Stimulated activated CD8-positive, alpha-beta memory T cell treated with anti-CD3 and anti-CD28 coated beads, Interleukin-2, amount 100 ng/mL, for 1 hour (primary cell): ENCODE measurements at regions not wholly inside any gene's neighbourhood (a gene's known extent, or its start where the extent isn't known, plus 50 kb on each side); places are given as distances from the start of the nearest gene placed in this dataset.
"Not testable (repeated sequence)": the region's sequence is repeated elsewhere in the genome, so short reads cannot be mapped to it uniquely, and the experiment has no call there.

ENCODE experiments used
- DNase-seq, 2 donors: peaks; one replicate each; pipeline ENCODE4 v3.0.0-alpha.2; 2020; ENCODE audit warnings: low read depth in 2 of 2

DNA sequence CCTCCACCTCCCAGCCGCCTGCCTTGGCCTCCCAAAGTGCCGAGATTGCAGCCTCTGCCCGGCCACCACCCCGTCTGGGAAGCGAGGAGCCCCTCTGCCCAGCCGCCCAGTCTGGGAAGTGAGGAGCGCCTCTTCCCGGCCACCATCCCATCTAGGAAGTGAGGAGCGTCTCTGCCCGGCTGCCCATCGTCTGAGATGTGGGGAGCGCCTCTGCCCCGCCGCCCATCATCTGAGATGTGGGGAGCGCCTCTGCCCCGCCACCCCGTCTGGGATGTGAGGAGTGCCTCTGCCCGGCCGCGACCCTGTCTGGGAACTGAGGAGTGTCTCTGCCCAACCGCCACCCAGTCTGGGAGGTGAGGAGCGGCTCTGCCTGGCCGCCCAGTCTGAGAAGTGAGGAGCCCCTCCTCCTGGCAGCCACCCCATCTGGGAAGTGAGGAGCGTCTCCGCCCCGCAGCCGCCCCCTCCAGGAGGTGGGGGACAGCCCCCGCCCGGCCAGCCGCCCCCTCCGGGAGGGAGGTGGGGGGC, 296.3 kb downstream of the HNRNPD start:
- DNase-seq, result not testable (repeated sequence)

DNA sequence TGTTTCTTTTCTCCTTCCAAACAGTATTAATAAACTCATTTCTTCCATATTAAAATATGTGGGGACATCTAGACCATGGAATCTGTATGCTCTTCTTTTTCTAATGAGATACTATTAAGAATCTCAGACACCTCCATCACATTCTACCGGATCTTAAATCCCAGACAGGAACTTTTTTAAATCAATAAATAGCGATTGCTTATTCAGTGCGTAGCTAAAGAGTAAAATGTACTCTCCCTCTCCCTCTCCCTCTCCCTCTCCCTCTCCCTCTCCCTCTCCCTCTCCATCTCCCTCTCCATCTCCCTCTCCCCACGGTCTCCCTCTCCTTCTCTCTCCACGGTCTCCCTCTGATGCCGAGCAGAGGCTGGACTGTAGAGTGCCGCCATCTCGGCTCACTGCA, 297.0 kb downstream of the HNRNPD start:
- no peak for DNase-seq

DNA sequence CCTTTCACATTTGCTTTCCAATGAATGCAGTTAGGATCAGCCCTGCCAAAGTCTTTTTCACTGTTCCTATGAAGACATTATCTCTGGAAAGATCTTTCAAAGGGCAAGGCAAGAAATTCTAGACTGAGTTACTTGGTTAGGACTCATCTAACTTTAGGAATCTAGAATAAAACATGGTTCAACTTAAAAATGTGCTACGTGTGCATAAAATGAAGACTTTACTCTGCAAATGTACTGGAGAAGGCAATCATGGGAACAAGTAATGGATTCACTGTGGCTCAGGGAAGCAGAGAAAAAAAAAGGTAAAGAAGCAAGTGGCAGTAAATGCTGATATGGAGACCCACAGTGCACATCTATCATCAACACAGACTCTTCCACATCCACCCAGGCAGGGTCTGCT, 297.4 kb downstream of the HNRNPD start:
- DNase-seq, result no peak

DNA sequence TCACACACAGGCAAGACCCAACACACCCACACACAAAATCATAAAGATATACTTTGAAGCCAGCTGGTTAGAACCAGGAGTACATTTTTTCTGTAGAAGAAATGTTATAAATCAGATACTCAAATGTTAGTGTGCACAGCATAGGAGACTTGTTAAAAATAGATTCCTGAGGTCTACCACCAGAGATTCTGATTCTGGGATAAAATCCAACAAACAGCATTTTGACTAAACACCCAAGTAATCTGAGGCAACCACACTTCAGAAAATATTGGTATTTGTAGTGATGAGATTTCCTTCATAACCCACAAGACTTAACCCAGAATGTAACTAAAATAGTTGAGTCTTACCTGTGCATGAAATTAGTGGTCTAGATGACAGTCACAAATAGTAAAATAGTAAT, 301.8 kb downstream of the HNRNPD start:
- DNase-seq, result no peak

DNA sequence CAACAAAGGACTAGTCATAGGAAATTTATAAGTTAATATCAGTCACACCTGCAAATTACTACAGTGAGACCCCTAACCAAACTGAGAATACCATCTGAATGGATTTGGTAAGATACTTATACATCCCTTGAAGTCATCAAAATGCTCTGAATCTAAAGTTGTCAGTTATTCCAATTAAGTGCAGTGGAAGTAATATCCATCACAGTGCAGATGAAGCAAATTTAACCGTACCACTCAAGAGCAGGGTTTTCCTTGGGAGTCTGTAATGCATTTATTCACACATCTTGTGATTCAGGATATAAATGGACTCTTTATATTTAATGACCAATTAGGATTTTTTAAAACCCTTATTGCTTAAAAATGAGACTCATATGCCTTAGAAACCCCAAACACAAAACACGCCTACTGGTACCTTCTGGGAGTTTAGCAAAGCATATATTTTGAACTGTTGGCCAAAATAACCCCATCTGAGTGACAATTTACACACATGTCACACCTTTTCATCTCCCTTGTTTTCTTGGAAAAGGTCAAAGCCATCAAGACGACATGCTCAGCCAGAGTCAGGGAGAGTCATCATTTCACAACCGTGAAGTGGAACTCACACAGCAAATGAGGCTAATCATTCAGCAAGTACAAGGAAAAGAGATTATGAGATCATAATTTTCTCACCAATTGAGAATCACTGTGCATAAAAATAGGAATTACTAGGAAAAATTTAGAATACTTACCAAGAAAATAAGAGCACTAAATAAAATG, 303.7 kb downstream of the HNRNPD start:
- no peak for DNase-seq

DNA sequence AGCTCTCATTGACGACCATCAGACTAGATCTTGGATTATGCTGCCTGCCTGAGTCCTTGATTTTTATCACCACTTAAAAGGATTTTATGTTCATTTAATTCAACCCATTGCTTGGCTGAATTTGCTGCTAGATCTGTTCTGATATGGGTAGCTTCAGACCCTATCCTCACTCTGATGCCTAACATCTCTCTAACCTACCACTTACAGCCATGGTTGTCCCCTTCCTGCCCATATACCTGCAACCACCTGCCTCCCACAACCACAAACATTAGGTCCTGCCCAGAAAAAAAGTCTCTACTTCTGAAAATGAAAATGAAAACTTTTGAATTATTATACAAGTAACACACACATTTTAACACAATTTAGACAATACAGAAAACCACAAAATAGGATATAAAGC, 310.8 kb downstream of the HNRNPD start:
- no peak for DNase-seq

DNA sequence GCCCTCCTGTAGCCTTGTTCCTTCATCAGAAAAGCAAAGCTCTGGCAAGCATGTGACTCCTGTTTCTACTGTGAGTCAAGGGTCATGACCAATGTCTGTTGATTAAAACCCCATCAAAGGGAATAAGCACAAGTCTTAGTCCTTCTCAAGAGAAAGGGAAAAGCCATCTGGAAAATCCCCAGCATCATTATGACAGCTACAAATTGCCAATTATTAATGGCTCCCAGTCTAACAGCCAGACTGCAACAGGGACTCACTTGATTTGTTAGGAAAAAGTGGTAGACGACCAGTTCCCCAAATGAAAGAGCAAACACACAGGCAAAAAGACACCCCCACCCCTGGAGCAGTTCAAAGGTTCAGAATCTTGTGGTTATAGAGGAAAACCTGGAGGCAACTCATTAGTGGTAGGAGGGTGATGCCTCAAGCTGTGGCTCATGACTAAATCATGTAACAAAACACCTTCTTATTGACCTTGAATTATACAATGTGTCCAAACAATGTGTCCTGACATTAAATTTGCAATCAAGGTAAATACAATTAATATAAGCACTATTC, 315.7 kb downstream of the HNRNPD start:
- DNase-seq, result no peak

DNA sequence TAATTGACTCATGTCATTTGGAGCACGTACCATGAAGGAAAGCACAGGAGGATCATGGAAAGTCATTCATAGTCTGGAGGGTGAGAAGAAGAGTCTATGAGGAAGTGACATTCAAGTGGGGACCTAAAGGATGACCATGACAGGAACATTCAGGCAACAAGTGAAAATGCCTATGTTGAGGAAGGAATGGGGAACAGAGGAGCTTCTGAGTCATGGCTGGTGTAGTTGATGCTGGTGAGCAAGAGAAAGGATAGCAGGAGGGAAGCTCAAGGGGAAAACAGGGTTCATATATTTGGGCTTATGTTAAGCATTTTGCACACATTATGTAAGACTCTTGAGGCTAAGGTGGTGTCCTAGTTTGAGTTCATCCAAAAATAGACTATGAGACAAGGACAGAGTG, 318.6 kb downstream of the HNRNPD start:
- no peak for DNase-seq

DNA sequence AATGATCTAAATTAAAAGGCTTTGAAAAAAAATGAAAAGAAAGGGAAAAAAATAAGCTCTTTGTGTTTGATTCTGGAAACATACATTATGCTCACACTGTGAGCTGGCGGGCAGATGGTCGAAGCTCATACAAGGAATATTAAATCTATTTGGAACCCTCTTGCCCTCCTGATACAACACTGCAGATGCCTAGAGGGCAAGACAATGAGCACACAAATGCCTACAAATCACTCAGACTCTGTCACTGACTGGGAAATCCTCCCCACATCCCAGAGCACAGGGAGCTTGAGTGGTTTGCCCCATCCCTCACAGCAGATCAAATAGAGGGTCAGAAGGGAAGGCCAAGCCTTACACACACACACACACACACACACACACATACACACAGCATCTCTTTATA, 320.4 kb downstream of the HNRNPD start:
- DNase-seq, result no peak

DNA sequence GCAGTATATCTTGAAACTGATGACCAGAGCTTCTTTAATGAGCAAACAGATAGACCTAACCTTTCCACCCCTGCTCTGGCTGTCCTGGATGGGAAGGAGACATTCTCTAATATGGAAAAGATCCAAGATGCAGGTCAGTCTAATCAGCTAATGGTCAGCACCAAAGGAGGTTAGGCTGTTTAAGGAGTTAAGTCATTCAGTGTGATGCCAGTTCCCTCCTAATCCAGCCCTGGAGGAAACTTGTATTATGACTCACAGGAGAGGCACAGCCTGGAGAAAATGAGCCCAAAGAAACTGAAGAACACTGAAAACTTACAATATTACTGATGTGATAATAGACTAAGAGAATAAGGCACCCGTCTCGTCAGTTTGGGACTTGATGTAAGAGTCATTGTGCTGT, 323.0 kb downstream of the HNRNPD start:
- DNase-seq, result no peak

DNA sequence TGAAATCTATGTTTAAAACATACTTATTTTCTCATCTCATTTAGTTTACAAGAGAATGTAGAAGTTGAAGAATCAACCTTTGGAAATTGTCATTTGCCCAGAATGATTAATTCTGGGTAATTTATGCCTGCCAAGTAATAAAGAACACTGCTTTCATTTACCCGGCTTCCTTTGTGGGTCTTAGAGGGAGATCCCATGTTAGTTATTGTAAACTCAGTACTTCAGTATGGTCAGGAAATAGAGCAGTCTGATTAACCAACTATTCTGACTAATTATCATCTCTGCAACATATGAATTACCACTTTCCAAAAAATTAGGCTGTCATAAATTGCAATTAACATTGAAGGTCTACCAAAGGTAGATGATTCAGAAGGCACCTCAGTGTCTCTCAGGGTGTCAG, 324.5 kb downstream of the HNRNPD start:
- DNase-seq, result no peak

DNA sequence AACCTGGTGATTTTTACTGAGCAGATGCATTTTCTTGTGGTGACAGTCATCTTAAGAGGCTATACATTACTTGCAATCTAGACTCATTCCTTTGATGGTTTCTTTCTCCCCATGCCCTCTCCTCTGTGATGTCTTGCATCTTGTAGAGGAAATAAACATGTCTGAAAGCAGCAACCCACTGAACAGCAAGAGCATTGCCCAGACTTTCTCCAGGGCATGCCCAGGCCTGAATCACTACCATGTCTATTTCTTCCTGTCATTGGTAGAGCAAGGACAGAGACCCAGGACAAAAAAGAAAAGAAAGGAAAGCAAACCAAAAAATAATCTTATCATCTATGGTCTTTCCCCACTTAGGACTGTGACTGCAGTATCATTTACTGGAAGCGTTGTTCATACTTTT, 326.1 kb downstream of the HNRNPD start:
- no peak for DNase-seq

DNA sequence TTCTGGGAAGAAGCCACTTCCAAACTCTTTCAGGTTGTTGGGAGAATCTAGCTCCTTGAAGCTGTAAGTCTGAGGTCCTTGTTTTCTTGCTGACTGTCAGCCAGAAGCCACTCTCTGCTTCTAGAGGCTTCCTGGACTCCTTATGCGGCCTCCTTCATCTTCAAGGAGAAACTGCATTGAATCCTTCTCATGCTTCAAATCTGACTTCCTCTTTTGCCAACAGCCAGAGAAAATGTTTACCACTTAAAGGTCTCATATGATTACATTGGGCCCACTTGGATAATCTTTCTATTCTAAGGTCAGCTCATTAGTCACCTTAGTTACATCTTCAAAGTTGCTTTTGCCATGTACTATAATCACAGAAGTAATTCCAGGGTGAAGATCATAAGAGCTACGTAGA, 327.0 kb downstream of the HNRNPD start:
- no peak for DNase-seq

DNA sequence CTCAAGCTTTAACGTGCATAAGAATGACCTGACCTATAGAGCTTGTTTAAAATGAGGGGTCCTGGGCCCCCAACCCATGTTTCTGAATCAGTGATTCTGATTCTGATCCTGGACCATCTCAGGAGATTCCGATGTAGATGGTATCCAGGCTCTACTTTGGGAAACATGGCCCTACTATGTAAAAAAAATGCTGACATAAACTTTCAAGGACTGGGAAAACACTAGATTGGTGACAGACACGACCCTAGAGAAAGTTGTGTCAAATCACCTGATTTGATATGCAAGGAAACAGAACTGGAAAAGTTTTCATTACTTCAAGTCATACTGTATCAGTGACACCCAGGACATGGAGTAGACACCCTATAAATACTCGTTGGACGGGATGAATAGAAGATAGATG, 328.5 kb downstream of the HNRNPD start:
- DNase-seq, result no peak

DNA sequence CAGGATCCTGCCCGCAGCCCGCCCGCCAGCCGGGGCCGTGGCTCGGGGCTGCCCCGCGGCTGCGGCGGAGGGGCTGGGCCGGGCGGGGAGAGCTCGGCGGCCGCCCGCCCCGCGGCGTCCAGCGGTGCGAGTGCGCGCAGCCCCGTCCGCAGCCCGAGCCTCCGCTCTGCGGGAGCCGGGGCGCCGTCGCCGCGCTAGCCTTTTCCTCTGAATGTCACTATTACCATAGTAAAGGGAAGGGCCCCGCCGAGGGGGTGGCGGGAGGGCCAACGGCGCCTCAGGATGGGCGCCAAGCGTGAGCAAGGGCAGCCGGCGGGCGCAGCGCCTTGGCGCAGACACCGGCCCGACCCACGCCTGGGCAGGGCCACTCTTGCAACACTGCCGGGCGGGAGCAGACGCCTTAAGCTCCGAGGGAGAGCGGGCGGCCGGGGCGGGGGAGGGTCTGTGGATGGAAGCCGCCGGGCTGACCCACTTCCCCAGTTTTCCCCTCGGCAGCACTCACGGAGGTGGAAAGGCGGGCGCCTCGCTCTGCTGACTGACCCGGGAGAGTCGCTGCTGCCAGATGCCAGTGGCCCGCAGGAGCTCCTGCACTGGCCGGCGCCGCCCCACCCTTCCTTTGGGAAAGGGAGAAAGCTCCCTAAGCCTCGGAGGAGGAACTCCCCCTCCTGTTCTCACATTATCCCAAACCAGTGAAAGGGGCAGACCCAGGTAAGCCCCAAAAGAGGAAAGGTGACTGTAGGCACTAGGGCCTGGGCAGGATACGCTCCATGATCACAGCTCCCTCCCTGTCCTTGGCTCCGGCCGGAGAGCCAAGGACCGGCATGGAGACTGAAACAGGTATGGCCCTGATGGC, 329.4 kb downstream of the HNRNPD start:
- no peak for DNase-seq

DNA sequence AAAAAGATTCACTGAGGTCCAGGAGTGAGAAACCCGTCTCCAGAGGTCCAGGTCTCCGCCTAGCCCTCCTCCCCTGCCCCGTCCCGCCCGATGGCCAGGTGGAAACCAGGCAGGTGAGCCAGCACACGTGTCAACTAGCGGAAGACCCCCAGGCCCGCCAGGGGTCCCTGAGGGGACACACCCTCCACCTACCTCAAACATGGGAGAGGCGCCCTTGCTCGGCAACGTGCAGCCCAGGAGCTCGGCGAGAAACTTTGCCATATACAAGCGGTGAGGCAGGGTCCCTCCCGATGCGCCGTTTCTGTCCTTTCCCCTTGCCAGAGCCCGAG, 330.0 kb downstream of the HNRNPD start:
- DNase-seq, result no peak

DNA sequence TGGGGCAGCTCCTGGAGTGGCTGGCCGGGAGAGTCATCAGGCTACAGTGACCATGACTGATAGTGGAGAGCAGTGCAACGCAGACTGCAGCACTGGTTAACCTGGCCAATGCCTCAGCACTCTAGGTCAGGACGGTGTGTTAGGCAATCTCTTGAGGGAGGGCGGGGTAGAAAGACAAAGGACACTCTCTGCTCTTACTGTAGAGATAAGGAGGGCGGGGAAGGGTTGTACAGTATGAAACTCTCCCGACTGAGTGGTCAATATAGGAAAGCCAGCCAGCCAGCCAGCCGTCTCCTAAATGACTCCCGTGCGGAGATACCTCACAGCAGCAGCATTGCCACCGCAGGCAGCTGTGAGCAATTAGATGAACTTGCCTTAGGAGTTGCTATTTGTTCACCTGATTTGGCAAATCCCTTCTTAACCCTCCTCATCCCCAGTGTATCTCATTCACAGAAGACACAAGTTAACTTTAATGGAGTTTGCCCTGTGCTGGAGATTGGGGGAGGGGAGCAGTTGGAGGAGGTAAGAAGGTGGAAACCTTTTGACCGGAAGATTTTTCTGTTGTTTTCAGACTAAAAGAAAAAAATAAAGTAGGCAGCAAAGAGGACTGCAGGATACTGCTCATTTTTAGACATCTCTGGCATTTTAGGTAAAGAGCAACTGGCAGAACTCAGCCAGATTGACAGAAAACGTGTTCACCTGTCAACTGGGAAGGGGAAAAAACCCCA, 330.5 kb downstream of the HNRNPD start:
- DNase-seq, result no peak

DNA sequence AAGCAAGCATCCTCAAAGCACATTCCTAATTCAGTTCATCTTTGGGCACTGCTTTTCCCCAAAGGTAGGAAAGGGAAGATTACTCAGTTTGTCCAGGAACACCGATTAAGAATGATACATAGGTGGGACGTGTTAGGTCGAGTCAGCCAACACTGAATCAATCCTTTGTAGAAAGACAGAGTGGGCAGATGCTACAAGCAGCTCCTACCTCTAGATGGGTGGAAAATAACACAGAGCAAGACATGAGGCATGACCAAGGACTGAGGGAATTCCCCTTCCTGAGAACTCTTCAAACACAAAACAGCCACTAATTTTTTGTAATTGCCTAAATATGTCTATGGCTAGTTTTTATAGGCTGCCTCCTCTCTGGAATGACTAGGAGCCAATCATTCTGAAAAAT, 331.7 kb downstream of the HNRNPD start:
- no peak for DNase-seq

DNA sequence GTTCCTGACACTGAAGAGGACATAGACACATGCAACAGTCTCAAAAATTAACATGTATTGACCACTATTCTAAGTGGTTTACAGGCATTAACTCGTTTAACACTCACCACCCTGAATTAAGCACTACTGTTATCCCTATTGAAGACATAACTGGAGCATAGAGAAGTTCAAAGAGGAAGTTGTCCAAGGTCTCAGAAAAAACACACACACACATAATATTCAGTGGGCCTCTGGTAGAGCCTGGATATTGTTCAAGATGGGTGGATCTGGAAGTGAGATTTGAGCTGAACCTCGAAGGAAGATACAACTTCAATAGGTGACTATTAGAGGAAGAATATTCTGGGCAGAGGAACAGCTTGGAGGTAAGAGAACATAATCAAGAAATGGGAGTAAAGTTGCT, 334.9 kb downstream of the HNRNPD start:
- no peak for DNase-seq

DNA sequence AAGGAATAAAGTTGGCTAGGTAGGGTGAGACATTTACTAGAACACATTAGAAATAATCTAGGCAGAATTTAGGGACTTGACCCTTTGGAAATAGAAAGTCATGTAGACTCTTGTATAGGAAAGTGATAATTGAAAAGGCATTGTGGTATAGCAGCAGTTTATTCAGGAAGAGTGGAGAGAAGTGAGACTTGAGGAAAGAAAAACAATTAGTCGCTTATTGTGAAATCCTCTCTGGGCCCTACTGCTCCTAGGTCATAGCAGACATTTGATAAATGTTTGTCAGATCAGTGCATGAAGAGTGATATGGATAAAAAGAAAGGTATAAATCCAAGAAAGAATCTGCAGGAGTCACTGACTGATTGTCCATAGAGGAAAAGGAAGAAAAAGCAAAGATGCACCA, 337.6 kb downstream of the HNRNPD start:
- no peak for DNase-seq

DNA sequence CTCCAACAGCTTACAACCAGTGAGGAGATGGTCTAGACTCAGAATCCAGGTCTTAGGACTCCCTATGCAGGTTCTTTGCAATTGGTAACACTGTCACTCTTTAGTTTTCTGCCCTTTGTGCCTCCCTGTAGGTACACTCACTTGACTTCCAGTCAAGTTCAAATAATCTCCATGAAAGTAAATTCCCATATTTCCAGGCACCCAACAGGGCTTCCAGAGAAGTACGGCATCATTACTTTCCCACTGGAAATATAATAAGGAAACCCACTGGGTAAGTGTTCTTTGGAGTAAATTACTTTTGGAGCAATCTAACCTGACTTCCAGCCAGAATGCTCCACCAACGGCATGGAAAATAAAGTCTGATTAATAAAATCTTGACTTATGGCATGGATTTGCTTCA, 338.9 kb downstream of the HNRNPD start:
- DNase-seq, result no peak

DNA sequence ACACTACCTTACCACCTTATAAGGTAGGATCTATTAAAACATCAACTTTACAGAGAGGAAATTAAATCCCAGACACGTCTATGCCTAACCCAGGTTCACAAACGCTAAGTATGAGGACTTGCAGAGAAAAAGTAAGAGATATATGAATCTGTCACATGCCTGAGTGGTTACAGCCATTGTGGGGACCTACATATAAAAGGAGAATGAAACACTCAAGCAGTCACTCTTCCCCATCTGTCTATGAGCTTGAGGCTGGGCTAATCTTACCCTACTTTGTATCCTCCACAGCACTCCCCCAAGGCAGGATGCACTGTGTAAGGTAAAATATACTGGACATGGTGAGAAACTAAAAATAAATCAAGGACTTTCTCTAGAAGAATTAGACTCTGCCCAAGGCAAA, 339.9 kb downstream of the HNRNPD start:
- DNase-seq, result no peak
